NCI-H146 (cell line): ENCODE measurements at regions not wholly inside any gene's neighbourhood (a gene's known extent, or its start where the extent isn't known, plus 50 kb on each side); places are given as distances from the start of the nearest gene placed in this dataset.
A peak's percentile ranks its signal among the peaks of the same experiment; 100 is the strongest.

Experiments used
- DNase-seq: peaks from one replicate; lab custom pipeline; 2025; lab: John Stamatoyannopoulos, UW

DNA sequence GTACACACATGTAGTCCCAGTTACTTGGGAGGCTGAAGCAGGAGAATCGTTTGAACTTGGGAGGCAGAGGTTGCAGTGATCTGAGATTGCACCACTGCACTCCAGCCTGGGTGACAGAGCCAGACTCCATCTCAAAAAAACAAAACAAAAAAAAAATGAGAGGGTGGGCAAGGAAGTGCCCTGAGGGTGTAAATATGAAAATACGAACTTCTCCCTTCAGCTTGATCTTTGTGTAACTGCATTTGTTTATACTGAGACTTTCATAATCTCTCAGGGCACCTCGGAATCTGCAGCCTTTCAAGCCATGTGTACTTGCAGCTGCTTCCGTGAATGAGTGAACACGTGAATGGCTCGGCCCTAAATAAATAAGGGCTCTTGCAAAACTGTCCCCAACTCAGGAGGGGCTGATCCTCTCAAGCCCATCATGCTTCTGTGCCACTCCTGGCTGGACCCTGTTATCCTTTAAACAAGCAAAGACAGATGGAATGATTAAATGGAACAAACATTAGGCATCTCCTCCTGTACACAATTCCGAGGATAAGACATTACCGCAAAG is 96.8 kb downstream of the BOD1L2 start:
- DNase-seq: peak; percentile 46

DNA sequence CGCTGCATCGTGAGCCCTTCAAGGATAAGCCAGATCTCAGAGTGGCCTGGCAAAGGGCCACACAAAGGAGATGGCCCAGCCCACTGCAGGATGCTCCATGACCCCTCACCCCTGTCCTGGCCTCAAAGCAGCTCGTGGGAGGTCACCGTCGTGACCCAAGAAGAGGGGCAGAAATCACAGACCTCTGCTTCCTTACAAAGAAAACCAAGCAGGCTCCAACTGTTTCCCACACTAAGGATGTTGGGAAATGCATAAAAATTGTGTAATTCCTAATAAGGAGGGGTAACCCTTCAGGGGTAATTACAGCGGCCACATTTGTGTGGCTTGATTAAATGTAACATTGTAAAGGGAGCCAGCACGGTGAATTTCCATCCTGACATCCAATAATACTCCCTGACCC is 102.3 kb downstream of the BOD1L2 start:
- DNase-seq: no peak

DNA sequence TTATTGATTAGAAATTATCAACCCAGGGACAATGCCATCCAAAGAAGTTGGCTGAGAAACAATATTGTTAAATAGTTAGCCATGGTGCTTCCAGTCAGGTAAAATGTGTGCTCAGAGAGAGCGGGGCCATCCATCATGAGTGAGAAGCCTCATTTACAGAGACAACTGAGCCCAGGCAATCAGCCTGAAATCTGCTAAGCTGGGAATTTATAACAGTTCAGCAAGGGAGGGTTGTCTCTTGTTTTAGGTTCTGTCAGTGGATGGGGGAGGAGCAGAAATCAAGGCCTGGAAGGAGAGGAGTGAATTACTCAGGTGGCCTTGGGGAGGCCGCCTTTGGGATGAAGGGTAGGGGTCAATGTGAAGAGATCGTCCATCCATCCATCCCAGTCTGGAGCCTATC is 102.5 kb upstream of the ST8SIA3 start:
- DNase-seq: no peak

DNA sequence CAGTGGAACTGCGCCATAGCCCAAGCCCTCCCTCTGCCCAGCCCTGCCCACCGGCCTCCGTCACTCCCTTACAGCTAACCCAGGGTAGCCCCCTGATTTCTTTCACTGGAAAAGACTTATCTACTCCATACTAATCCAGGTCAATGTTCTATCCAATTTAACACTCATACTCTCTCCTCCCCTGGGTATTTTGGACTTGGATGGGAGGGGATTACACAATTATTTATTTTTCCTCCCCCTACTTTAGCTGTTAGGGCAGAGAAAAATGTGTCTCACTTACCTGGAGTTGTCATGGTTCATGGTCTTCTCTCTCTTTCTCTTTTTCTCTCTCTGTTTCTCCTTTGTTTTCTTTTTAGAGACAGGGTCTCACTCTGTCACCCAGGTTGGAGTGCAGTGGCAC is 100.6 kb upstream of the ST8SIA3 start:
- no peak for DNase-seq

DNA sequence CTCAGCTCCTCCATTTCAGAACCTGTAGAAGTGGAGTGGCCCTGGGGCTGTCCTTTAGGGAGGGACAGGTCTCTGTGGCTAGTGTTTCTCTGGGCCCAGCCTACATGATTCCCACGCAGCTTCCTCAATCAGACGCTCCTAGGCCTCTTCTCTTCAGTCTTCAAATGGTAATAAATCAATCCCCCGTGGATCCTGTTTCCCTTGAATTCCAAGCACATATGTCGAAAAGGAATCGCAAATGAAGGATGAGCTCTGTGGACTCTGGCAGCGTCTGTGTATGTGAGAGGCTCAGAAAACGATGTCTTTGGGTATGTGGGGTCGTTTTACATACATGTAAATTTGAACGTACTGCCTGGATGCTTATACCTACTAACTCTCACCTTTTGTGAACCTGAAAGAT is 98.5 kb upstream of the ST8SIA3 start:
- no peak for DNase-seq

DNA sequence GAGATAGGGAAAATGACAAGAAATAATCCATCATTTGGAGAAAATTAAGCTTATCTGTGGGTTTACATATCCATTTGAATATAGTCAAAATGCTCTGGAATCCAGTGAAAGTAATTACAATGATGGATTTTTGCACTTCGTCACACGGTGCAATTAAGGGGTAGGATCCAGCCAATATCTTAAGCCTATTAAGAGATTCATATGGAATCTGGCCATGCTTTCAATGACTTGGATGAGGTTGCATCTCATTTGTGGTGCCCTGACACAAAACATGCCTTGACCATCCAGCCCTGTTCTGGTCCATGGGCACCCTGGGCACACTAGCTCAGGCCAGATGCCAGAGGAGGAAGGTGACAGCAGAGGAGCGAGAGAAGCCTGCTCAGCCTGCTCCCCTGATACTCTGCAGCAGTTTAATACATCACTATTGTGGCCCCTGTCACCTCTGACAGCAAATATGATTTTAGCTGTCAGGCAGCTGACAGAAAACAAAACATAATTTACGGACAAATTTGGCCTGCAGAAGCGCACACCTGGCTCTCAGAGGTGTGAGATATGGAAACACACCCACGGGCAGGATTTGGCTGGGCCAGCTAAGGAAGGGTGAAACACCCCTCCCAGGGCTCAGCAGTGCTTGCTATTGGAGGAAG is 94.1 kb upstream of the ST8SIA3 start:
- DNase-seq: peak; percentile 22

DNA sequence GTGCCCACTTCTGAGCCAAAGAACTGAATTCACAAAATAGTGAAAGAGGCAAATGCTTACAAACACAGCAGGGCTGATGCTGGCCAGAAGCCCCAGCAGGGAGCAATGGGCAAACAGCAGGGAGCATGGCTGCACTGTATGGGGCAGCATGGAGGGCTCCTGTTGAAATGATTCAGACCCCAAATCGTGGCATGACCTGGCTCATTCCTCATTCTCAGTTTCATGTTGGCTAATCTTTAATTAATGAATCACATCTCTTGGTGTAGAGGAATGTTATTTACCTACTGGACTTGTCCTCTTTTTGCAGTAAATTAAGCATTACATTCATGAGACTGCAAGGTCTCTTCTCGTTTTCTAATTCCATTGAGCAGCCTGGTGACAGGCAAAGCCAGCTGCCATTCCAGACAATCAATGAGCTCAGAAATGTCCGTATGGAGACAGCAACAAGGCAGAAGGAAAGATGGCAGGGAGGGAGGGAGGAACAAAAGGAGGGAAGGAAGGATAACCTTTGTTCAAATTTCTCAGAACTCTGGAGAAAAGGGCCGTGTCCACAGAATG is 84.9 kb upstream of the ST8SIA3 start:
- peak; percentile 60 for DNase-seq

DNA sequence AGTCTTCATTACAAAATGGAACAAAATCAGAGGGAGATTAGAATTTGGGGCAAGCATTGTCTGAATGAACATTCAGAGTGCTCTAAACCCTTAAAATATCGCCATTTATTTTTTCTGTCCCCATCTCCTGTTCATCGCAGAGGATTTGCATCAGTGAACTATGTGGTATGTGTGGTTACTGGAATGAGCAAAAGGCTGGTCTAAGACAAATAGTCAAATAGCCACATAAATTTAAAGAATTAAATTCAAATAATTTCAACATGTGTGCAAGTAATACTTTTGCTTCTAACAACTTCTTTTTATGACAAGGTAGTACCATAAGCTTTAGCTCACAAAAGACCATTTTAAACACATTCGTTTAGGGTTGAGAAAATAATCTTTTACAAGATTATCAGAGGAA is 82.6 kb upstream of the ST8SIA3 start:
- DNase-seq: no peak

DNA sequence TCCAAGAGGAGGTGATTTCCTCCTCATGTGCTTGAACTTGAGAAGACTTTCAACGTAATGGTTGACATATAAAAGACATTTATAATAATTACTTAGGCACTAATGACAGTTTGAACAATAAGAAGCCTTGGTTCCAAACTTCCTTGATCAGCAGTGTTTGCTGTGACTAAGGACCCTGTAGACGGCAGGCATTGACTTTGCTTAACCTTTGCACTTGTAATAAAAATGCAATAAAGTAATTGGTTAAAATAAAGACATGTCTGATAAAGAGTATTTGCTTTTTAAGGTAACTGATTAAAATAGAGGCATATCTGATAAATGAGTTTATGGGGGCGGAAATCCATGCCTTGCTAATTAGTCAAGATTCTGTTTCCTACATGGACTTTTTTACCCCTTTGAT is 82.2 kb upstream of the ST8SIA3 start:
- no peak for DNase-seq

DNA sequence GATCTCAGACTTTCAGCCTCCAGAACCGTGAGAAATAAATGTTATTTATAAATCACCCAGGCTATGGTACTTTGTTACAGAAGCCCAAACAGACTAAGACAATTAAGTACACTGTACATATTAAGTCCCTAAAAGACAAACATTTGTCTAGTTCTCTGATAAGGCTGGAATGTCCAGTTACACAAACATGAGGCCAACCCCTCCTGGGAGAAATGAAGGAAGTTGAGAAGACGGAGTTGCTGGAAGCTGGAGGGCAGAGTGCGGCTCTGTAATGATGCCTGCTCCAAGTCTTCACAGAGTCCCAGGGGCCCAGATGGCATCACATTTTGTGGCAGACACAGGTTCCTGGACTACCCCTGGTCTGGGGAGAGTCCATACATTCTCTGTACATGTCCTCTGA is 79.2 kb upstream of the ST8SIA3 start:
- no peak for DNase-seq

DNA sequence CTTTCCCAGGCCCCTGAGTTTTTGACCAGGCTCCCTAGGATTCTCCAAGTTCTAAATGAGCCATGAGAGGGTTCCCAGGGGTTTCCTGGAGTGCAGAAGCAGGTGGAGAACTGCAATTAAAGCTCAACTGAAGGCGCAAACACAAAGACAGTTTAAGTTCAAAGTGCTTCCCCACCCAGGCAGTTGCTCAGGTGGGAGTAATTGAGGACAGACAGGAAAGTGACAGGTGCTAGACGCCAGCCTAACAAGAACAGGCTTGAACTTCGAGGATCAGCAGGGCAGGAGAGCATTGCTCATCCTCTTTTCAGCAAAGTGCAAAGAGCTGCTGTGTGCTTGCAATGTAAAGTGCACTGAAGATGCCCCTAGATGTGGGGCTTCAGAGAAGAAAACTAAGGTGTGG is 77.2 kb upstream of the ST8SIA3 start:
- peak; percentile 82 for DNase-seq

DNA sequence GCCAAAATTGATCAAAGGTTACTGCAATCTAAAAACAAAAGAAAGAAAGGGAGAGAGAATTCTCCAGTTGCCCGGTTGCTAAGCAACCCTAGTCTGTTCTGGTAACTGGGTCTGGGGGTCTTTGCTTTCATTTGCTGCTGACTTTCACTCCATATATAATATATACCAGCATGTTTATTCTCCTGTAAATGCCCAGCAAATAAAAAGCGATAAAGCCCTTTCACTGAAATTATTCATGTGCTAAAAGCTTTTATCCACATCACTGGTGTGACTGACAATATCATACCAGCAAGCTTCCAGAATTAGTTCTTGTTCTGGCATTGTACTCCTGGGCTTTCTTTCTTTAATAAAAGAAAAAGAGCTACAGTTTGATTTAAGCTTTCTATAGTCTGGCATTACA is 75.5 kb upstream of the ST8SIA3 start:
- DNase-seq: peak; percentile 62

DNA sequence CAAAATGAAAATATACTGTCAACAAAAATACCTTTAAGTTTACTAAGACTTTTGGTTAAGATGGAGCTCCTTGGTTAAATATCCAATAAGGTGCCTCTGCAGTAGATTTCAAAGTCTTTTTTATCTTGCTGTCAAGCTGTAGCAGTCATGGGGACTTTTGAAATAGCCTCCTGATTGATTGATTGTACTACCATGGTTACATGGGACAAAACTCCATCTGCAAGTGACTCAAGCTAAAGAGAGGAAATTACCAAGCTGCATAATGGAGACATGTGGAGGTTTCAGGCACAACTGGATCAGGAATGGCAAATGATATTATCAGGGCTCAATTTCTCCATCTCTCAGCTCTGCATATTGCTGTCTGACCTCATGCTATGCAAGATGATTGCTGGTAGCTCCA is 73.4 kb upstream of the ST8SIA3 start:
- no peak for DNase-seq

DNA sequence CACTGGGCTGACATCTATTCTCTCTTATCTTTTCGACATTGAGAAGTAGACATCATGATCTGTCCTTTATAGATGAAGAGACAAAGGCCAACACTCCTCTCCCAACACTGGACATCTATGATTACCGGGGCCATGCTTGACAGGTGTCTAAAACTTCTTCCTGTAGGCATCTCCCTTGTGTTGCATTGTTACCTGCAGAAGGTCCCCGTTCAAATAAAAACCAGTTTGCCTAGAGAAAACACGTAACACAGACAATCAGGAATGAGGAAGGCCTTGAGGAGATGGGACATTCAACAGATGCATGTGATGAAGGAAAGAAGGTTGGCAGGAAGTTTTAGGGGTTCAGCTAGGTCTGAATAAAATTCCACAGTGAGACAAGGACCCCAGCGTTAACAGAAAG is 70.8 kb upstream of the ST8SIA3 start:
- peak; percentile 48 for DNase-seq

DNA sequence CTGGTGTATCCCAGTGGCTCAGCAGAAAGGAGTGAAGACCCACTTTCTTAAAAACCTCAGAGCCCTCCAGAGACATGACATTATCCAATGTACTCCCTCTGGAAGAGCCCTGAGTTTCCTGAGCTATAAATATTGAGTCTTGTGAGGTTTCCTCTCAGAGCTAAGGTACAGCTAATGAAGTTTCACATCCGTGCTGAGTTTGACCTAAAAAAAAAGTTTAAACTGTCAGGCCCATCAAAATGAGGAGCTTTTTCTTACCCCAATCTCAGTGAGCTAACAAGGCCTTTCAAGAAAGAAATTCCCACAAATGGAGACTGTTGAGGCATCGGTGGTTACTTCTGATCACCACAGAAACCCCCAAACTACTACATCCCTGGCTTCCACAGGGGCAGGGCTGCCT is 65.4 kb upstream of the ST8SIA3 start:
- no peak for DNase-seq

DNA sequence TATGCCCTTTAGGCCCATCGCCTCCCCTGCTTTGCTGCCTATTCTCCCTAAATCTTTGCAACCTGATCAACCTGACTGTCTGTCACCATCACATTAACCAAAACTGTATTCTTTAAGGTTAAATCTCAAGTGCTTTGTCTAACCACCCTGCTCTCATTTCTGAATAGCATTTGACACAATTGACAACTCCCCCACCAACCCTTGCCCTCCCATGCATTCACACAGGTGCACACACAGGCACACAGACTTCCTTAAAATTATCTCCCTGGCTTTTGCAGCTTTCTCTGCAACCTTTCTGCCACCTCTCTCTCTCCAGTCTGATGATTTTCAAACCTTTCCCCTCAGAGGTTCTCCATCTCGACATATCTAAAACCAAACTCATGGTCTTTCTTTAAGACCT is 64.6 kb upstream of the ST8SIA3 start:
- no peak for DNase-seq

DNA sequence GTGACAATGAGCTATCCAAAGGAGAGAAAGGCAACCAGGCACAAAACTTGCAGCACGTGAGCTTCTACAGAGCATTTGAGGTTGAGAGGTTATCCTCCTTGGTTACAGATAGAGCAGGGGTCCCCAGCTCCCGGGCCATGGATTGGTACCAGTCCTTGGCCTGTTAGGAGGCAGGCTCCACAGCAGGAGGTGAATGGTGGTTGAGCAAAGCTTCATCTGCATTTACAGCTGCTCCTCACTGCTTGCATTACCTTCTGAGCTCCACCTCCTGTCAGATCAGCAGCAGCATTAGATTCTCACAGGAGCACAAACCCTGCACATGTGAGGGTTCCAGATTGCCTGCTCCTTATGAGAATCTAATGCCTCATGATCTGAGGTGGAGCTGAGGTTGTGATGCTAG is 57.8 kb upstream of the ST8SIA3 start:
- DNase-seq: peak; percentile 27

DNA sequence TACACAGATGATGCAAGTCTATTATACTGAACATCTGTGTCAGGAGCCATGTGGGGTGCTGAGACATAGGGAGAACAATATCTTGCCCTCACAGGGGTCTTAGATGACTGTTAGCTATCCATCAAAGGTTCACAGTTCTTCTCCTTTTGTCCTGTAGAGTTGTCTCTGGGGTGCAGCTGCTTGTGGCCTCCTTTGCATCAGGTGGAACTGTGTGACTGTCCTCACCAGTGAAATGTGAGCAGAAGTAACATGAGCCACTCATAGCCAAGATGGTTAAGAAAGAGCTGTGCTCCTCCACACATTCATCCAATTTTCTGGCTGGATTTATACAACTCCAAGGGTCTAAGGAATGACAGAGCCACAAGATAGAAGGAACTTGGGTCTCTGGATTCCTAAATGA is 56.0 kb upstream of the ST8SIA3 start:
- no peak for DNase-seq

DNA sequence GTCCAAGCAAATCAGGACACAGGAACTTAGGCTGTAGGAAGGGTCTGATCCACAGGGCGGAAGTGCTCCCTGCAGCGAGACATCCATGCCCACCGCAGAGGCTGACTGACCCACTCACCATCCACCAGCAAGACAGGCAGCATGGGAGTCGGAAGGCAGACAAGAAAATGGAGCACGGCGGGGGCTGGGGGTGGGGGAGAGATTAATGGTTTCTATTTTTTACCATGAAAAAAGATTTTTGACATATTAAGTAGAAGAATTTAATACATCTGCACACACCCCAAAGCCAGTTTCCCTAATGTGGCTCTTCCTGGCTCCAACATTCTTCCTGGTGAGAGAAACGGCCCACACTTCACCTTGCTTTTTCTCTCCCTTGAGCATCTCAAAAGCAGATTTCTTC is 55.1 kb upstream of the ST8SIA3 start:
- DNase-seq: no peak

DNA sequence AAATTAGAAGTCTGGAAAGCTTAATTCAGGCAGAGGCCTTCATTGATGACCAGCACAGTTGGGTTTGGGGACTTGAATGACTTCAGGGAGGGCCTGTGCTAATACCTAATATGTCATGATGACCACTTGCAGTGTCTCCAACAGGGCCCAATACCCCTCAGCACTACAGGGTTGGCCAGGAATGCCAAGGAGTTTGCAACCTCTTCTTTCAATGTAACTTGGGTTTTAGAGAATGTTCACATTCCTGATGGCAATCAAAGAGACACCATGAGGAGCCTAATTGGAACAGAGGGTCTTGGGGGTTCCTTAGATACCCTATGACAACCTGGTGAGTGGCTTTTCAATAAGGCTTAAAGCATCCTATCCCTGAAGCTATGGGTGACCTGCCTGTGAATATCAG is 52.4 kb upstream of the ST8SIA3 start:
- DNase-seq: no peak

DNA sequence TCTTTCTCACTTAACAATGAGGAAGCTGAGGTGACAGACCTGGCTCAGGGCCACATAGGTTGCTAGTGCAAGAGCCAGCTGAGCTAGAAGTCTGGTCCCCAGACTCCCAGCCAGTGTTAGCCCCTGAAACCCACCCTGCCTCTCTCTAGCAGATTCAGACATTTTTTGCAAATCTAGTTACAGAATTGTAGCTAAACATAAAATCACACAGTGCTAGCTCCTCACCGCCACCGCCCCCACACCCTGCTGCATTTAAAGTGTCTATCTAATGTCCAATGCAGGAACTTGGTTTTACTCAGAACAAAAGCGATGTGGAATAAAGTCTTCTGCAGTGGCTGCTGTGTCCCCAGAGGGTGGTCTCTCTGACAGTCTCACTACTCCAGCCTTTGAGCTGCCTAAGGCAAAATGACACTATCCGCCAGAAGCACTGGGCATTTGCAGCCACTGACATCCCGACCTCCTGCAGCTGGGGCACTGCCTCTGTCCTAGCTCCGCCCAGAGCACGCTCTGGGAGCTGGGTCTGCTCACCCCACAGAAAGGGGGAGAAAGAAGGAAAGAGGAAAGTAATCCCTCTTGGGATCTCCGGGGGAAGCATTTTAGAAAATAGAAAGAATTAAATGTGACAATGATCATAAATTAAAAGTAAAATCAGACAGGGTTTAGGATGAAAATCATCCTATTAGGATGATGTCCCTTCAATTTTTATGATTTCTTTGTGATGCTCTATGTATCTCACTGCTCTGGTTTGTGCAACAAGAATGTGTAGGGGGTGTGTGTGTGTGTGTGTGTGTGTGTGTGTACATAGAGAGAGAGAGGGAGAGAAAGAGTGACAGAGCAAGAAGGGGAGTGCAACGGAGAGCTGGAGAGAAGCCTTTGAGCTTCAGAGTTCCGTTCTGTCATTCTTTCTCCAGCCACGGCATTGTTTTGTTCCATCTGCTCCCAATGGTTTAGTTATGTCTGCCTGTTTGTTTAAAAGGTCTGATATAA is 50.5 kb upstream of the ST8SIA3 start:
- peak; percentile 81 for DNase-seq
